Ovary (tissue), 7 donors: ENCODE measurements at regions not wholly inside any gene's neighbourhood (a gene's known extent, or its start where the extent isn't known, plus 50 kb on each side); places are given as distances from the start of the nearest gene placed in this dataset.
"Not testable (repeated sequence)": the region's sequence is repeated elsewhere in the genome, so short reads cannot be mapped to it uniquely, and the experiment has no call there.

Experiments used
- DNase-seq, 5 donors: peaks; one replicate each; pipeline ENCODE4 v3.0.0-alpha.2; 2019 to 2020
- H3K27ac ChIP-seq, 2 donors: fragments of 200-600 bp; one replicate each; pipeline versions ENCODE4 v1.5.1 to v1.8.0; 2019 to 2022
- H3K27me3 ChIP-seq: fragments of 200-600 bp; one replicate; pipeline ENCODE4 v1.8.0; 2022
- H3K36me3 ChIP-seq: fragments of 200-600 bp; sonication (generic); one replicate; pipeline ENCODE4 v1.5.1; 2019
- H3K4me1 ChIP-seq: one replicate; pipeline ENCODE4 v1.8.1; 2013; ENCODE audit warnings: mild to moderate bottlenecking, moderate library complexity; ENCODE audit not compliant: insufficient read depth
- H3K4me3 ChIP-seq: fragments of 200-600 bp; sonication (generic); one replicate; pipeline ENCODE4 v1.5.1; 2017
- H3K9me3 ChIP-seq, 2 donors: fragments of 200-600 bp in 1 of 2; sonication (generic) in 1 of 2; one replicate each; pipeline versions ENCODE4 v1.5.1 to v1.8.1; 2013 to 2019; ENCODE audit warnings: mild to moderate bottlenecking in 1 of 2, moderate library complexity in 1 of 2
- EP300 ChIP-seq: sonication (generic); formaldehyde crosslinking; IDR thresholded peaks from one replicate; pipeline ENCODE4 v1.6.1; 2017; ENCODE audit warnings: antibody characterized with exemption
- POLR2A ChIP-seq: fragments of 450-650 bp; IDR thresholded peaks from one replicate; pipeline ENCODE4 v1.6.1; 2017; ENCODE audit warnings: antibody characterized with exemption, mild to moderate bottlenecking, moderate library complexity
- WGBS, 3 donors: extraction: QIAGEN DNeasy Blood & Tissue Kit in 1 of 3; methylation state at CpG; one replicate each; pipeline versions ENCODE4 v1.1.5 to v1.1.7; 2013 to 2017; 5-methylcytosine and 5-hydroxymethylcytosine counted together
- intact Hi-C, 4 donors: fragments of 100-400 bp; cut with DNase I; formaldehyde crosslinking; loops; one replicate each; pipeline versions ENCODE4 v1.11.0 to v1.15.1; 2022 to 2023
- TF ChIP-seq, protein P1 (sequence below), 3 donors: fragments of 450-650 bp in 2 of 3; fragments of 200-600 bp in 1 of 3; IDR thresholded peaks; one replicate each; pipeline versions ENCODE4 v1.5.1 to v1.8.0; 2016 to 2022; ENCODE audit warnings: antibody characterized with exemption in 3 of 3, mild to moderate bottlenecking in 1 of 3
- donor health status: DM: no; HTN: no; CAD: no; lungs with moderate emphysema.
- donor health status: DM: no; HTN: no; CAD: no.
- donor health status: Bipolar disorder and iron deficiency.
- donor health status: DM: no; HTN: no; CAD: no.
- donor health status: DM: yes; HTN: yes; CAD: no.

DNA sequence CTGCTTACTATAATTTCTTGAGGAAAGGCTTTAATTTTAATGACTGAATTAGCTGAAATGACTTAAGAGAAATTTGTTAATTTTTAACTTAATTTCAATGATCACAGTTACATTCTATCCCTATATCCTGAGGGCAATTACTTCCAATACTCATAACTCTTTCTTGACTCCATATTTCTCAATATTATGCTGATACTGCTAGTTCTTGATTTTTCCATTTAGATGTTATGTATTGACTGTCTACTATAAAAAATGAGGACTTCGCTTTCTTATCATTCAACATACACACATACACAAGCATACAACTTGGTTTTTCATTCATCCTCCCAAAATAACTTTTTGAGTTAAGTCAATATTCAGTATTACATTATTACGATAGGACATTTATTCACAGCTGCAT is 176.2 kb downstream of the PHLDA1 start:
- peaks cover 2% of the 10 kb centered on the region for H3K4me1 ChIP-seq
- H3K9me3 ChIP-seq = no peaks in the 10 kb centered on the region
- H3K4me3 ChIP-seq = no peak overlapping the region
- H3K27me3 ChIP-seq = no peaks in the 10 kb centered on the region
- TF ChIP-seq POLR2A (no peak), EP300 (no peak)
- TF ChIP-seq, protein P1, sequence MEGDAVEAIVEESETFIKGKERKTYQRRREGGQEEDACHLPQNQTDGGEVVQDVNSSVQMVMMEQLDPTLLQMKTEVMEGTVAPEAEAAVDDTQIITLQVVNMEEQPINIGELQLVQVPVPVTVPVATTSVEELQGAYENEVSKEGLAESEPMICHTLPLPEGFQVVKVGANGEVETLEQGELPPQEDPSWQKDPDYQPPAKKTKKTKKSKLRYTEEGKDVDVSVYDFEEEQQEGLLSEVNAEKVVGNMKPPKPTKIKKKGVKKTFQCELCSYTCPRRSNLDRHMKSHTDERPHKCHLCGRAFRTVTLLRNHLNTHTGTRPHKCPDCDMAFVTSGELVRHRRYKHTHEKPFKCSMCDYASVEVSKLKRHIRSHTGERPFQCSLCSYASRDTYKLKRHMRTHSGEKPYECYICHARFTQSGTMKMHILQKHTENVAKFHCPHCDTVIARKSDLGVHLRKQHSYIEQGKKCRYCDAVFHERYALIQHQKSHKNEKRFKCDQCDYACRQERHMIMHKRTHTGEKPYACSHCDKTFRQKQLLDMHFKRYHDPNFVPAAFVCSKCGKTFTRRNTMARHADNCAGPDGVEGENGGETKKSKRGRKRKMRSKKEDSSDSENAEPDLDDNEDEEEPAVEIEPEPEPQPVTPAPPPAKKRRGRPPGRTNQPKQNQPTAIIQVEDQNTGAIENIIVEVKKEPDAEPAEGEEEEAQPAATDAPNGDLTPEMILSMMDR (IDR thresholded peaks at IDR 0.05) = no peak
- WGBS, 3 donors = 98% methylated on average over 2 of the region's 2 CpGs
- H3K27ac ChIP-seq = no peak overlapping the region
- no peak for DNase-seq
- intact Hi-C loops = no loop called here
- no peaks in the 10 kb centered on the region for H3K36me3 ChIP-seq

DNA sequence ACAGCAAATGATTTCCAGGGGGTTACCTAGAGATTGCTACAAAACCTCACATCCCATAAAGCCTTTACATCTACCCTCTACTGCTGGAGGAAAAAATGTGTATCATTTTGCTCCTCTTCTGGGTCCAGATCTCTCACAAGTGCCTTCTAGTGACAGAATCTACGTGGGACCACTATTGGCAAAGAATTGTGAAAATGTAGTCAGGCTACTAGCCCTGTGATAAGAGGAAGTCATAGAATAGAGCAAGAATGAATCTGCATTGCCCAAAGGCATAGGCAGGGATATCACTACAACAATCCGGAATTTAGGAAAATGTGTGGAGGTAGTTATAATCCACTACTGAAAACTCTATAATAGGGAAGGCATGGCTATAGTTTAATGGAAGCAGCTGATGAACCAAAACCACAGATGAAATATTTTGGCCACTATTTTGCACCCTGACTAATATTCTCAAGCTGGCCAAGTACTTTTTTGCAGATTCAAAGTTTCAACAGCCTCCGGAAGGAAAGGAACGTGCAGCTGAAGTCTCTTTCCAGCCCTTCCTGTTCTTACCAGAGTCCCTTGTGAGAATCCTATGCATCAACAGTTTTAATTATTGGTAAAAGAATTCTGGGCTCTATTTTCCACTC is 176.8 kb downstream of the PHLDA1 start:
- H3K4me1 ChIP-seq = peaks cover 2% of the 10 kb centered on the region
- H3K4me3 ChIP-seq = no peak overlapping the region
- H3K9me3 ChIP-seq = no peaks in the 10 kb centered on the region
- DNase-seq = no peak
- H3K27ac ChIP-seq = no peak overlapping the region
- H3K27me3 ChIP-seq = no peaks in the 10 kb centered on the region
- no peaks in the 10 kb centered on the region for H3K36me3 ChIP-seq
- TF ChIP-seq POLR2A (no peak), EP300 (no peak)
- TF ChIP-seq, protein P1 (IDR thresholded peaks at IDR 0.05) = no peak
- WGBS, 3 donors = 64 to 78% (median 76%) methylated on average over 4 of the region's 4 CpGs
- intact Hi-C loops = no loop called here

DNA sequence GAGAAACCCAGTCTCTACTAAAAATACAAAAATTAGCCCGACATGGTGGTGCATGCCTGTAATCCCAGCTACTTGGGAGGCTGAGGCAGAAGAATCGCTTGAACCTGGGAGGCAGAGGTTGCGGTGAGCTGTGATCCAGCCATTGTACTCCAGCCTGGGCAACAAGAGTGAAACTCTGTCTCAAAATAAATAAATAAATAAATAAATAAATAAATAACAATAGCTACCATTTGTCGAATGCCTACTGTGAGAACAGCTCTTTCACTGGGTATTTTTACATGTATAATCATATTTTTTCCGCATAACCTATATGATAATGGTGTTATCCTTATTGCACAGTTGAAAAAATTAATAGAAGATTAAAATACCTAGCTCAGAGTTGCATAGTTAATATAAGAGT is 177.4 kb downstream of the PHLDA1 start:
- H3K27ac ChIP-seq, H3K9me3 ChIP-seq, H3K36me3 ChIP-seq, H3K4me3 ChIP-seq, DNase-seq, H3K27me3 ChIP-seq, intact Hi-C loops, H3K4me1 ChIP-seq: not testable (repeated sequence)
- 96 to 98% (median 98%) methylated on average over 5 of the region's 5 CpGs for WGBS, 3 donors

DNA sequence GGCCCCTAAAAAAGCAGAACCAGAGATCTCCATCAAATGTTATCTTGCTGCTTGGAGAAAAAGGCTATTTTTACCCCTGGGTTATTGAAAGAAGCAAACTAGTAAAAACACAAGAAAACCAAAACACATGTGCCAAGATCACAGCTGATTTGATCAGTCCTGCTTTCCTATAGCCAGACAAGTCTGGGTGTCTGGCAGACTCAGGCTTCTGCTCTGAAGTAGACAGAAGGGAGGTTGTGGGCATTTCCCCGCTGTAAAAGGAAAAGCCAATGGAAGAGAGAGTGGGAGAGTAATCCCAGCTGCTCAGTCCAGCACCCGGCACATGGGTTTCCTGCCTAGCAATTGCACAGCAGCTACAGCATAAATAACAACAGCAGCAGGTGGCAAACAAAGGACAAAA is 177.9 kb downstream of the PHLDA1 start:
- intact Hi-C loops = no loop called here
- H3K27me3 ChIP-seq = no peaks in the 10 kb centered on the region
- no peak overlapping the region for H3K27ac ChIP-seq
- no peak overlapping the region for H3K4me3 ChIP-seq
- no peak for DNase-seq
- H3K9me3 ChIP-seq = no peaks in the 10 kb centered on the region
- H3K36me3 ChIP-seq = no peaks in the 10 kb centered on the region
- H3K4me1 ChIP-seq = peaks cover 7% of the 10 kb centered on the region
- no peak for TF ChIP-seq POLR2A
- no peak for TF ChIP-seq EP300
- TF ChIP-seq, protein P1 (IDR thresholded peaks at IDR 0.05) = no peak
- 38 to 52% (median 48%) methylated on average over 2 of the region's 2 CpGs for WGBS, 3 donors

DNA sequence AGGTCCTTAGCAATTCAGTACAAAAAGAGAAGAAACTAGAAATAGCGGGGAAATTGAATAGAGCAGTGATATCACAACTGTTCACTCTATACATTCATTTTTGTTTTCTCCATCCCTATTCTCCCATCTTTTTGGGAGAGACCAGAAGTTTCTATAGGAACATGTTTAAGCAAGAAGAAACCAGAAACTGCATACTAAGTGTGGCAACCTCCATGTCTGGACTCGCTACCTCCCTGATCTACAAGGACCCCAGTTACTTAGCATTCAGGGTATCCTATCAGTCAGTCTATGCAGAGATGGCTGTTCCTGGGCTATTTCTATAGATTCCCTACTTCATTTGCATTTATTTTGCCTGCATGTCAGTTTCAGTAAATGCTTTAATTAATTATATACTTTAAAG is 178.6 kb downstream of the PHLDA1 start:
- Histone ChIP-seq H3K27me3 (no peaks in the 10 kb centered on the region), H3K36me3 (no peaks in the 10 kb centered on the region), H3K27ac (no peak overlapping the region), H3K4me3 (no peak overlapping the region), H3K4me1 (peaks cover 7% of the 10 kb centered on the region), H3K9me3 (no peaks in the 10 kb centered on the region)
- DNase-seq = no peak
- TF ChIP-seq EP300 (no peak), POLR2A (no peak)
- TF ChIP-seq, protein P1 (IDR thresholded peaks at IDR 0.05) = no peak
- 49 to 73% (median 71%) methylated on average over 2 of the region's 2 CpGs for WGBS, 3 donors
- intact Hi-C loops = no loop called here
